ENCODE measurements at regions not wholly inside any gene's neighbourhood (a gene's known extent, or its start where the extent isn't known, plus 50 kb on each side); places are given as distances from the start of the nearest gene placed in this dataset.

- TF ChIP-seq EZH2 (IDR thresholded peaks at IDR 0.05; ENCODE audit: borderline replicate concordance, low read depth, low read length, poor library complexity, severe bottlenecking) (no peak), CTCF (conservative IDR thresholded peaks at IDR 0.05; ENCODE audit: low read depth, low read length) (no peak)
- H3K36me3 ChIP-seq (ENCODE audit: insufficient read depth, low read length, poor library complexity, severe bottlenecking), result no peaks in the 10 kb centered on the region
- H3K9me3 ChIP-seq (ENCODE audit: low read depth, low read length, poor library complexity, severe bottlenecking), result peaks cover 8% of the 10 kb centered on the region
- no peaks in the 10 kb centered on the region for H3K4me1 ChIP-seq (ENCODE audit: insufficient read depth, low read length, poor library complexity, severe bottlenecking)
- POLR2A ChIA-PET (ENCODE audit: low non-redundant PET), result no interaction called here
- intact Hi-C loops (cut with micrococcal nuclease; ENCODE audit: unreplicated experiment), result no loop called here
- no TSS peak for BruUV-seq (replicated peaks)
- no peaks in the 10 kb centered on the region for H3K27me3 ChIP-seq (replicated peaks; ENCODE audit: insufficient read depth, low read depth, low read length, poor library complexity)
- CTCF ChIA-PET, result no interaction called here
- H3K27ac ChIP-seq (ENCODE audit: low read depth, low read length, poor library complexity, severe bottlenecking), result no peak overlapping the region
- no peak overlapping the region for H3K4me3 ChIP-seq (ENCODE audit: low read depth, low read length, poor library complexity, severe bottlenecking)
- no peak for DNase-seq (ENCODE audit: low spot score)
These were observed 714.5 kb downstream of the UQCRFS1 start for GRCh38 chr19:28498404-28498976.

- intact Hi-C loops (cut with micrococcal nuclease; ENCODE audit: unreplicated experiment), result no loop called here
- no TSS peak for BruUV-seq (replicated peaks)
- CTCF ChIA-PET, result no interaction called here
- H3K4me3 ChIP-seq (ENCODE audit: low read depth, low read length, poor library complexity, severe bottlenecking), result no peak overlapping the region
- POLR2A ChIA-PET (ENCODE audit: low non-redundant PET), result no interaction called here
- no peak for TF ChIP-seq EZH2 (IDR thresholded peaks at IDR 0.05; ENCODE audit: borderline replicate concordance, low read depth, low read length, poor library complexity, severe bottlenecking)
- TF ChIP-seq CTCF (conservative IDR thresholded peaks at IDR 0.05; ENCODE audit: low read depth, low read length), result no peak
- no peaks in the 10 kb centered on the region for H3K36me3 ChIP-seq (ENCODE audit: insufficient read depth, low read length, poor library complexity, severe bottlenecking)
- no peaks in the 10 kb centered on the region for H3K4me1 ChIP-seq (ENCODE audit: insufficient read depth, low read length, poor library complexity, severe bottlenecking)
- no peaks in the 10 kb centered on the region for H3K27me3 ChIP-seq (replicated peaks; ENCODE audit: insufficient read depth, low read depth, low read length, poor library complexity)
- H3K9me3 ChIP-seq (ENCODE audit: low read depth, low read length, poor library complexity, severe bottlenecking), result peaks cover 8% of the 10 kb centered on the region
- no peak for DNase-seq (ENCODE audit: low spot score)
- H3K27ac ChIP-seq (ENCODE audit: low read depth, low read length, poor library complexity, severe bottlenecking), result no peak overlapping the region
These were observed 715.1 kb downstream of the UQCRFS1 start for GRCh38 chr19:28497887-28498286.

GRCh38 chr19:28497137-28497536 lies 715.8 kb downstream of the UQCRFS1 start:
- ChIA-PET CTCF (no interaction called here), POLR2A (ENCODE audit: low non-redundant PET) (no interaction called here)
- Histone ChIP-seq H3K36me3 (ENCODE audit: insufficient read depth, low read length, poor library complexity, severe bottlenecking) (no peaks in the 10 kb centered on the region), H3K9me3 (ENCODE audit: low read depth, low read length, poor library complexity, severe bottlenecking) (peaks cover 8% of the 10 kb centered on the region), H3K4me1 (ENCODE audit: insufficient read depth, low read length, poor library complexity, severe bottlenecking) (no peaks in the 10 kb centered on the region), H3K27me3 (replicated peaks; ENCODE audit: insufficient read depth, low read depth, low read length, poor library complexity) (no peaks in the 10 kb centered on the region), H3K27ac (ENCODE audit: low read depth, low read length, poor library complexity, severe bottlenecking) (no peak overlapping the region), H3K4me3 (ENCODE audit: low read depth, low read length, poor library complexity, severe bottlenecking) (no peak overlapping the region)
- no peak for DNase-seq (ENCODE audit: low spot score)
- BruUV-seq (replicated peaks), result no TSS peak
- intact Hi-C loops (cut with micrococcal nuclease; ENCODE audit: unreplicated experiment), result no loop called here
- TF ChIP-seq EZH2 (IDR thresholded peaks at IDR 0.05; ENCODE audit: borderline replicate concordance, low read depth, low read length, poor library complexity, severe bottlenecking) (no peak), CTCF (conservative IDR thresholded peaks at IDR 0.05; ENCODE audit: low read depth, low read length) (no peak)
